HG02642 (cell line): ENCODE measurements at regions not wholly inside any gene's neighbourhood (a gene's known extent, or its start where the extent isn't known, plus 50 kb on each side); places are given as distances from the start of the nearest gene placed in this dataset.

Experiments
- ATAC-seq: cut with Tn5 transposase; IDR thresholded peaks from one replicate; pipeline ENCODE4 v1.9.1; 2021; ENCODE audit warnings: mild to moderate bottlenecking; ENCODE audit not compliant: unreplicated experiment, poor library complexity

DNA sequence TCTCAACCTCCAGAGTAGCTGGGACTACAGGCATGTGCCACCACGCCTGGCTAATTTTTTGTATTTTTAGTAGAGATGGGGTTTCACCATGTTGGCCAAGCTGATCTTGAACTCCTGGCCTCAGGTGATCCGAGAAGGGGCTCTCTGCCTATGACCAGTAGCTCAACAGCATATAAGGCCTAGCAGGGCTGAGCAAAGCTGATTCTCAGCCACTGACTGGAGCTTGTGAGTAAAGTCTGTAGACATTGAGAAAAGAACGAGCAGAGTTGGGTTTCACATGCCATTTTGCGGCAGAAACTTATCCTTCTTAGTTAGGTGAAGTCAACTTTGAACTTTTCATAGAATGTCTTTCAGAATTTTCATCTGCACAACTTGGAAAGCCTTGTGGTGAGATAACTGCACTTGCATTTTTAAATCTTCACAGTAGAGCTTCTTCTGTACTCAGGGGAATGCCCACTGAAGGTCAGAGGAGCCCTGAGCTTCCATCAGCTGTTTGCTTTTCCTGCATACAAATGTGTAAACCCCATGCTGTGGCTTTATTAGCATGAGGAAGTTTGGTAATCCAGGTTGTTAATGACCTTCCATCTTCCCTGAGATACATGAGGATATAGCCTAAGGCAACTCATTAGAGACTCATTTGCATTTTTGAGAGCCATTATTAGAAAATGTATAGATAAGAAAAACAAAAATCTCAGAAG, 602.4 kb downstream of the METTL4 start:
- ATAC-seq = no peak

DNA sequence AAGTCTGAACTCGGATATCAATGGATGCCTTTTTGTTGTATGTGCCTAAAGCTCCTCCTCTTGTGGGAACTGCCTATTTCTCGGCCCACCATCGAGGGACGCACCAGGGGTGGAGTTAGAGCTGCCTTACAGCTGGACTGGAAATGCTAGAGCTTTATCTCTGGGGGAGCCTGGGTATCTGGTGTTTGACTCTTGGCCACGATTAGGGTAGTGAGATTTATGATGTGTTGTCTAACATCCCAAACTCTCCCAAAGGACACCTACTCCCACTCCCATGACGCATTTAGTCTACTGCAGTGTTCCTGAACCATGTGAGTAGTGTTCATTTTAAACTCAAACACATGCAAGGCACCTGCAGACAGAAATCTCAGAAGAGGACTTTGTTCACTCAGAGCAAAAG, 594.8 kb downstream of the METTL4 start:
- ATAC-seq = no peak

- ATAC-seq = no peak
These were observed 589.2 kb downstream of the METTL4 start for GRCh38 chr18:1982056-1982455.

DNA sequence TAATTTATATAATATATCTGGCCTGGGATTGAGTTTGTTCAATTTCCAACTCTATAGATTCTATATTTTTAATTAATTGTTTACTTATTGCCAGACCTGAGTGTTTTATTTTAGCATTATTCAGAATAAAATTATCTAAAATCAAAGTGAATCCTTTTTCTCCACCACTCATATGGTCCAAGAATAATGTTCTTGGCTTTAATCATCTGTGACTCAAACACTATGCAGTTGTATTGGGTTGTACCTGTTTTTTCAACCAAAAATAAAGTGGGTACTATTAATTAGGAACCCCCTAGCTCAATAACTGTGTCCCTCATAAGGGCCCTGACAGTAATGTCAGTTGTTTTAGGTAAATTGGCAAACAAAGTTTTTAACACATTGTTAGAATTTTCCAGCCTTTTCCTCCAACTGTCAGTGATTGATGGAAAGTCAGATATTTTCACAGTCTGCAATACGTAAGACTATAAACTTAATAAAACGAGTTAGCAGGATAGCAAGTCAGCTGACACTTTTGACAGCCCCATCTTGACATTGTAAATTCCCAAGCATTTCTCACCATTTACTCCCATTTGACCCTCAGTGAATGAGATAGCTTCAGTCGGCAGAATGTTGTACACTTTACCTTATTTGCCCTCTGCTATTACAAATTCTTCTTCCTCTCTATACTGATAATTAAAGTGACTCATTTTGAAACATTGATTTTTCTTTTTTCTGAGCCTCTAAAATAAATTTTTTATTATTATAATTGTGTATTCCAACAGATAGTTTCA, 587.4 kb downstream of the METTL4 start:
- ATAC-seq = no peak

DNA sequence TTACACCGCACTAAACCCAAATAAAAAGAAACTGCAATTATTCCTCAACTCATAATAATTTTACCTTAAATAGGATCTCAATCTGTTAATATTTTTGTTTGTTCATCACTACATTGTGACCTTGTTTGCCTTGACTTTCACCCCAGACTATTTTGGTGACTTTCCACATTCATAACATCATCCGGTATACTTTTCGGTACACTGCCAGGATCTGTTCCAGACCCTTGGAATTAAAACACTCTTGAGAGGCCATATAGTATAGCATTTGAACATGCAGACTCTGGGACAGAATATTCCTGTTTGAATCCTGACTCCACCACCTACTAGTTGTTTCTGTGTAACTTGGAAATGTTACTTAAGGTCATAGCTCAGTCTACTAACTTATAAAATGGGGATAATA, 577.4 kb downstream of the METTL4 start:
- no peak for ATAC-seq

- ATAC-seq = no peak
These were observed 576.8 kb downstream of the METTL4 start for GRCh38 chr18:1994471-1994870.

DNA sequence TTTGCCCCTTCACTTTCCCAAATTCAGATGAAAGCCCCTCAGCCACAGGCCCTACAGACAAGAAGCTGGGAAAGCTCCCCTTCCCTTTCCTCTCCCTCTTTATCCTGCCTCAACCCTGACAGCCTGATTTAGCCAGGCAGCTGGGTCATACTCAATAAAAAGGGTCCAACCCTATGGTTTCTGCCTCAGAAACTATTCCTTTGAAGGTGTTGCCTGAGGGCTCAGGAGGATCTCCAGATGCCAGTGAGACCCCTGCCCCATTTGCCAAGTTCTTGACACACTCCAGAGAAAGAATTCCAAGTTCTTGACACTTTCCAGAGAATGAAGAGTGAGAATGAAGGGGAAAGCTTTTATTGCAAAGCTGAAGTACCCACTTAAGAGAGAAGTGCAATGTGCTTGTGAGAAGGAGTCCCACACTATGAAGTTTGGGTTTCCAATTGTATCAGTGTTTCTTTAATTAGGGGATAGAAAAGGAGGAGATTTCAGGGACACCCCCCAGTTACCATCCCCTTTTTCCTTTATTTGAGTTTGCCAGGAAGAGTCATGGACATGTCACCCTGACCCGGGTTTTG, 576.2 kb downstream of the METTL4 start:
- no peak for ATAC-seq

DNA sequence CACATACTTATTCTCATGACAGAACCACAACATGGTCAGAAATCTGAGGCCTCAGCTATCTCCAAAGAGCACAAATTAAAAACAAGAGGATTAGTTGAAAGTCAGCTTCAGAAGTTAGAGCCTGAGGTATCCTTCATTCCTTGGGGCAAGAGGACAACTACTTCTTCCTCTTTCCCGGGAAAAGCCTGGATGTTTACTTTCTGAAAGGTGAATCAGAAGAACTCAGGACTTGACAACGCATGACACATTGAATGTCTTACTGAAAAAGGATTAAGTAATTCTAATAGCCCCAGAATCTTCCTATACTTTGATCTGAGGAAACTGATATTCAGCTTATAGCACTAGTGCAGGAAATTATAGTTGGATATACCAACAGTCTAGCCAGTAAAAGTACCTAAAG, 573.2 kb downstream of the METTL4 start:
- ATAC-seq = no peak

DNA sequence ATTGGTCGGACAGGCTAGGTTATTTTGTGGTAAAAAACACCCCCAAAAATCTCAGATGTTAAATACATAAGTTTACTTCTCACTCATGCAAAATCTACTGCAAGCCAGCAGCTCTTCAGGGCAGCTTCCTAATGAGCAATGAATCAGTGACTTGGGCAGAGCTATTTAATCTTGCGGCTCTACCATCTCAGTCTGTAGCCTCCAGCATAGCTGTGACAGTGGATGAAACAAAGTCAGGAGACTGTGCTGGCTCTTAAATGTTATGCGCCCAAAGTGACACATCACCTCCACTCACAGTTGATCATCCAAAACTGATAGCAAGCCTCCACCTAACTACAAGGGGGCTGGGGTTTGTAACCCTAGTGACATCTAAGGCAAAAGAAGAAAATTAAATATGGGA, 571.9 kb downstream of the METTL4 start:
- no peak for ATAC-seq

DNA sequence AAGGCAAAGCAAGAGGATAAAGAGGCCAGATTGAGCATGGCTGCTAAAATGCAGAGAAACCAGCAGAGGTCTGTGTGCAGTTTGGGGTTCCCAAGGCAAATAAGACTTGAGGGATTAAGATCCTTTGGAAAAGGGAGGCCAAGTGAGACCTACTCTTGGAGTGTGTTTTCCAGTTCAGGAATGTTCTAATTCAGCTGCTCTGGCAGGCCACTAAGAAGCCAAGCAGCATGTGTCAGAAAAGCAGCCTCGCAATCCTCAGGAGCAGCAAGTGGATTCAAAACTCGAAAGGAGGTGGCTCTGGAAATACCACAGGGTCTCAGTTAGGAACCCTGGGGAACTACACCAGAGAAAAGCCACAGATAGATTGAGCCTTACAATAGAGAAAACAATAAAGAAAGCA, 569.2 kb downstream of the METTL4 start:
- ATAC-seq = no peak

DNA sequence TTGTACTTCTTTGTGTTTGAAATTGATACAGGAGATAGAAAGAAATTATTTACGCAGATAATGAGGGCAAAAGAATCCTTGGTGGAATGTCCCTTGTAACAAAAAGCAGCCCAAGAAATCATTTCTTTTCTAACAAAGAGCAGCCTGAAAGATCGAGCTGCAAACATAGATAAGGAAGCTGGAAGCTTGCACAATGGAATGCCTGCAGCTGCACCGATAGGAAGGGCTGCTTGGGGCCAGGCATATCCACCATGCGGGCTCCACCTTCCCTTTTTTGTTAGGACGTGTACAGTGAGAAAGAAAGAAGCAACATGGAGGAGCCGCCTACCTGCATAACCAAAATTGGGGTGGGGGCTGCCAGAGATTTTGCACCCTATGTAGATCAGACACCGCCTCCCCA, 568.7 kb downstream of the METTL4 start:
- ATAC-seq = no peak

- ATAC-seq = no peak
These were observed 561.2 kb downstream of the METTL4 start for GRCh38 chr18:2009942-2010697.

DNA sequence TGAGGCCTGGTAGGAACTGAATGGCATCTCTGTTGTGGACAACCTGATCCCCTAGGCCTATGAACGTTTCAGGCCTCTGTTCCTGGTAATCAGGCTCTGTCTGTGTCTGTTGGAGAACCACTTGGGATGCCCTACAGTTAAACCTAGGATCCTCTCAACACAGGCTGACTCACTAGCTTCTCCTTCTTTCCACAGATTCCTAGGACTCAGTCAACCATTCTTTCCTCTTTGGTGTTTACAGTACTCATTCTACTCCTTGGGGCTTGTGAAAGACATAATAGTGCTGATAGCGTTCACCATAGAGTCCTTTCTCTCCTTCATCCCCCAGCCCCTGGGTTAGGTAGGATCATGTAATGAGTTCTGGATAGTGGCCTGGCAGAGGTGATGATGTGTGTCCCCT, 544.3 kb downstream of the METTL4 start:
- no peak for ATAC-seq

GRCh38 chr18:2027756-2028155, 543.5 kb downstream of the METTL4 start:
- ATAC-seq = no peak

- no peak for ATAC-seq
These were observed 542.3 kb downstream of the METTL4 start for GRCh38 chr18:2028986-2029385.

DNA sequence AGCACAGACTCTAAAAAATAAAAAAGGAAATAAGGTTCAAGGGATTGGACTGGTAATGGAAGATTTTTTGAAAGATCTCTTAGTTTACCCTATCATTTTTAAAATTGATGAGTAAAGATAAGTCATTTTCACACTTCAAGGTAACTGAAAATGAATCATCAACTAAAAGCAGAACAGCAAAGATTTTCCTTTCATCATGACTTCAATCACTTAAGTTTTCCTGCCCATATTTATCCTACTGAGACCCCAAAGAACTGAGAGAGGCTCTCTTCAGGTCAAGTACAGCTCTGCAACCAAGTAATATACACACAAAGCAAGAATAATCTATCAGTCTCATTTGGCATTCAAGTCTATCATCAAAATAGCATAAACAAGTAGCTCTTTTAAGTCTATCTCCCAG, 540.7 kb downstream of the METTL4 start:
- no peak for ATAC-seq

DNA sequence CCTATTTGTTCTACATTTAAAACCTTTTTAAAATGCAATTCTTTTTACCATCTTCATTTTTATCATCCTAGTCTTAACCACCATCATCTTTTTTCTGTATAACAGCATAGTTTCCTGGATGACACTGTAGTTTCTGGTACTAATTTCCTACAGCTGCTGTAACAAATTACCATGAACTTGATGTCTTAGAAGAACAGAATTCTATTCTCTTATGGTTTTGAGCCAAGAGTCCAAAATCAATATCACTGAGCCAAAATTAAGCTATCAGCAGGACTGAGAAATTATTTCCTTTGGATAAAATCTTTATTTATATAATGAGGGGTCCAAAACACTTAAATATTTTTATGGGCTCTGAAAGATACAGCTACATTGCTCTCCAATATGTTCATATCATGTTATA, 539.3 kb downstream of the METTL4 start:
- no peak for ATAC-seq

DNA sequence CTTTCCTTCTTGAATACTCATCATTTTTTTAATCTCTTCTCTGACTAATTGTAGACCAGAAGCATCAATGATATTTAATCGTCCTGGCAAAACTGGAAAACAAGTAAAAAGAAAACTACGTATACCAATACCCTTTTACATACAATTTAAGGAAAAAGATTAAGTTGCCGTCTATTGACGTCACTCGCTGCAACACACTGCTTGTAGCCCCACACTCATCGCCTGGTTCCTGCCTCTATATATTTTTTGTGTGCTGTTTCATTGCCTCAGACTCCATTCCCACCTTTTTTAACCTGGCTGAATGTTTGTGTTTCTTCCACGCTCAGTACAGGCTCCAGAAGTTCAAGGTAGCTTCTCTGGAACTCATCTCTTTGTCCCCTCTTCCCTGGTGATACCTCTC, 536.2 kb downstream of the METTL4 start:
- ATAC-seq = no peak

DNA sequence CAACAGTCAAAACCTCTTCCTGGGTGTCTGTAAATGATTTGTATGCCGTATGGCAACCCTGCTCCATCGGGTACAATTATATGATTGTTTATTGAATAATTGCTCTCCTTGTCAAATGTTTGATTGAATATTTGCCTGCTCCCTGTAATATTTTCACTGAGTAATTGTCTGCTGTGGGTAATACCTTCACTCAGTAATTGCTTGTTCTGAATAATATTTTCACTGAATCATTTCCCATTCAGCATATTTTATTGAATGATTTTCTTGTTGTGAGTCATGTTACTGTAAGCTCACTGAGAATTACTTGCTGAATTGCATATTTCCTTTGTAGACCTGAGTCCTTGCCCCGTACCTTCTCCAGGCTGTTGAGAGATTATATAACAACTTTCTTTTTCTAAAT, 535.2 kb downstream of the METTL4 start:
- no peak for ATAC-seq

- no peak for ATAC-seq
These were observed 531.0 kb downstream of the METTL4 start for GRCh38 chr18:2040279-2040678.

DNA sequence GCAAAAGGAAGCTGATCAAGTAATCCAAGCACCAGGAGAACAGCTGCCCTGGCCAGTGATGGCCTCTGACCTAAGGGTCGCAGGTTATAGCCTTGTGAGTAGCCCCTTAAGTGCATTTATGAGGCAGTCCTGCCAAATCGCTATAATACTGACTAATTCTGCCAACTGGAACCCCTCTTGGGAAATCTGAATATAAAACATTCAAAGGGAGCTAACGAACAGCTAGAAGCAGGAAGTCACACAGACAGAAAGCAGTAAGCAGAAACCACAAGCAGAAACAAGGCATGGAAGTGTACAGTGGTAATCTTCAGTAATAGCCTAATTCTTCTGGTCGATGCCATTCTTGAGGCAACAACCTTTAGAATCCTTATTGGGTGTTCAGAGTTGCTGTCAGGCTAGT, 521.3 kb downstream of the METTL4 start:
- ATAC-seq = no peak
